ENCODE measurements at regions not wholly inside any gene's neighbourhood (a gene's known extent, or its start where the extent isn't known, plus 50 kb on each side); places are given as distances from the start of the nearest gene placed in this dataset.

DNA sequence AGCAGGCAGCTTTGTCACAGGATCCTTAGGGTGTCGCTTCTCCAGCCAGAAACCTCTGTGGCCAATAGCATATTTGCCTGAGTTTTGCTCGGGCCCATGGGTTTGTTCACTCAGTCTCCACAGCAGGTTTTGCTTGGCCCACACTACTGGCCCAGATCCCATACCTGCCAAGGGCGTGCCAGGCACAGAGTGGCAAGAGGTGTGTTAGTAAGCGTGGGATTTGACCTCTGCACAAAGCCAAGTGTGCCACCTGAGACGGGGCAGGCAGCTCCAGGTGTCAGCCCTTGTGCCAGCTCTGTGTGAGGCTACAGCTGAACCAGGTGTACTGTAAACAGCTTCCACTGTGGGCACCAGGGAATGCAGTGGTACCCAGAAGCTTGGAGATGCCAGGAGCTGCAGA, 2003.0 kb downstream of the C4orf33 start:
- Histone ChIP-seq H4K20me1 (ENCODE audit: insufficient read depth) (no peaks in the 10 kb centered on the region), H3K27me3 (ENCODE audit: insufficient read depth, low read depth, low read length) (no peaks in the 10 kb centered on the region), H3F3A (ENCODE audit: insufficient read depth, low read length, poor library complexity, severe bottlenecking) (no peaks in the 10 kb centered on the region), H2AFZ (ENCODE audit: low read depth, low read length) (no peak overlapping the region), H3K9me3 (ENCODE audit: low read length) (no peaks in the 10 kb centered on the region), H3K4me2 (ENCODE audit: low read length) (no peak overlapping the region), H3K27ac (ENCODE audit: low read length) (no peak overlapping the region), H3K79me2 (replicated peaks; ENCODE audit: insufficient read depth, low read length) (no peaks in the 10 kb centered on the region), H3K9me2 (ENCODE audit: insufficient read depth, low read length) (no peaks in the 10 kb centered on the region), H3K36me3 (ENCODE audit: insufficient read depth, low read length) (no peaks in the 10 kb centered on the region), H3K4me3 (ENCODE audit: low read length) (no peak overlapping the region), H3K9ac (ENCODE audit: low read length) (no peak overlapping the region)
- TF ChIP-seq POLR2AphosphoS5 (IDR thresholded peaks at IDR 0.05) (no peak), CTCF (IDR thresholded peaks at IDR 0.05; ENCODE audit: poor library complexity, severe bottlenecking) (no peak)

DNA sequence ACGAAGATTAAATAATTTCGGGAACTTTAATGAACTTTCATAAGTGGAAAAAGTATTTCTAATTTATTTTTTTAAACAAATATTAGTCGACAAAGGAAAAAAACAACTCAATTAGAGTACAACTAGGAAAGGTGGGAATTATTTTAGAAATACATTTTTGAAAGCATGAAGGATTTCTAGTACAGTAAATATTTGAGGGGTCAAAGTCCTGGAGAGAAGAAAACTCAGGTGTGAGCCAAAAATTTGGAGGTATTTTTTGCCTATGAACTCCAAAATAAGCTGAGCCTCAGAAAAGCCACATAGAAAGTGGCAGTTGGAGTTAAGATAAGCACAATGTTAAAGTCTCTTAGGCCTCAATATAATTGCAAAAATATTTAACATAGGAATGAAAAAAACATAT, 2017.3 kb downstream of the C4orf33 start:
- no peaks in the 10 kb centered on the region for H3K36me3 ChIP-seq (ENCODE audit: insufficient read depth, low read length)
- H3K27ac ChIP-seq (ENCODE audit: low read length), result no peak overlapping the region
- H3K9me2 ChIP-seq (ENCODE audit: insufficient read depth, low read length), result no peaks in the 10 kb centered on the region
- TF ChIP-seq EP300 (conservative IDR thresholded peaks at IDR 0.05; ENCODE audit: poor library complexity, severe bottlenecking) (no peak), MXI1 (conservative IDR thresholded peaks at IDR 0.05; ENCODE audit: poor library complexity, severe bottlenecking) (no peak), EZH2 (IDR thresholded peaks at IDR 0.05; ENCODE audit: borderline replicate concordance, insufficient read depth, low read length, poor library complexity, severe bottlenecking) (no peak), POLR2AphosphoS5 (IDR thresholded peaks at IDR 0.05) (no peak), SMC3 (conservative IDR thresholded peaks at IDR 0.05; ENCODE audit: poor library complexity) (no peak), RAD21 (conservative IDR thresholded peaks at IDR 0.05) (no peak), TAF1 (IDR thresholded peaks at IDR 0.05; ENCODE audit: low read depth) (no peak), CTCF (IDR thresholded peaks at IDR 0.05; ENCODE audit: poor library complexity, severe bottlenecking) (no peak)
- TF ChIP-seq, protein P1, sequence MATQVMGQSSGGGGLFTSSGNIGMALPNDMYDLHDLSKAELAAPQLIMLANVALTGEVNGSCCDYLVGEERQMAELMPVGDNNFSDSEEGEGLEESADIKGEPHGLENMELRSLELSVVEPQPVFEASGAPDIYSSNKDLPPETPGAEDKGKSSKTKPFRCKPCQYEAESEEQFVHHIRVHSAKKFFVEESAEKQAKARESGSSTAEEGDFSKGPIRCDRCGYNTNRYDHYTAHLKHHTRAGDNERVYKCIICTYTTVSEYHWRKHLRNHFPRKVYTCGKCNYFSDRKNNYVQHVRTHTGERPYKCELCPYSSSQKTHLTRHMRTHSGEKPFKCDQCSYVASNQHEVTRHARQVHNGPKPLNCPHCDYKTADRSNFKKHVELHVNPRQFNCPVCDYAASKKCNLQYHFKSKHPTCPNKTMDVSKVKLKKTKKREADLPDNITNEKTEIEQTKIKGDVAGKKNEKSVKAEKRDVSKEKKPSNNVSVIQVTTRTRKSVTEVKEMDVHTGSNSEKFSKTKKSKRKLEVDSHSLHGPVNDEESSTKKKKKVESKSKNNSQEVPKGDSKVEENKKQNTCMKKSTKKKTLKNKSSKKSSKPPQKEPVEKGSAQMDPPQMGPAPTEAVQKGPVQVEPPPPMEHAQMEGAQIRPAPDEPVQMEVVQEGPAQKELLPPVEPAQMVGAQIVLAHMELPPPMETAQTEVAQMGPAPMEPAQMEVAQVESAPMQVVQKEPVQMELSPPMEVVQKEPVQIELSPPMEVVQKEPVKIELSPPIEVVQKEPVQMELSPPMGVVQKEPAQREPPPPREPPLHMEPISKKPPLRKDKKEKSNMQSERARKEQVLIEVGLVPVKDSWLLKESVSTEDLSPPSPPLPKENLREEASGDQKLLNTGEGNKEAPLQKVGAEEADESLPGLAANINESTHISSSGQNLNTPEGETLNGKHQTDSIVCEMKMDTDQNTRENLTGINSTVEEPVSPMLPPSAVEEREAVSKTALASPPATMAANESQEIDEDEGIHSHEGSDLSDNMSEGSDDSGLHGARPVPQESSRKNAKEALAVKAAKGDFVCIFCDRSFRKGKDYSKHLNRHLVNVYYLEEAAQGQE (IDR thresholded peaks at IDR 0.05; ENCODE audit: borderline replicate concordance), result no peak
- H3K4me2 ChIP-seq (ENCODE audit: low read length), result no peak overlapping the region
- H3K79me2 ChIP-seq (replicated peaks; ENCODE audit: insufficient read depth, low read length), result no peaks in the 10 kb centered on the region
- no peaks in the 10 kb centered on the region for H4K20me1 ChIP-seq (ENCODE audit: insufficient read depth)
- no peaks in the 10 kb centered on the region for H3K9me3 ChIP-seq (ENCODE audit: low read length)
- no peaks in the 10 kb centered on the region for H3F3A ChIP-seq (ENCODE audit: insufficient read depth, low read length, poor library complexity, severe bottlenecking)
- H3K27me3 ChIP-seq (ENCODE audit: insufficient read depth, low read depth, low read length), result no peaks in the 10 kb centered on the region
- H2AFZ ChIP-seq (ENCODE audit: low read depth, low read length), result no peak overlapping the region
- H3K9ac ChIP-seq (ENCODE audit: low read length), result no peak overlapping the region
- H3K4me3 ChIP-seq (ENCODE audit: low read length), result no peak overlapping the region

All from neural cell (in vitro differentiated cells).